SU-DHL-6 (cell line): ENCODE measurements at regions not wholly inside any gene's neighbourhood (a gene's known extent, or its start where the extent isn't known, plus 50 kb on each side); places are given as distances from the start of the nearest gene placed in this dataset.

Source experiments
- H2AFZ ChIP-seq: fragments of 200-600 bp; sonication (generic); 2 replicates; pipeline ENCODE4 v1.6.1; 2014; ENCODE audit warnings: low read depth, mild to moderate bottlenecking, moderate library complexity, mixed read lengths, antibody characterized with exemption, low read length; ENCODE audit not compliant: severe bottlenecking
- H3F3A ChIP-seq: fragments of 200-600 bp; shearing (Covaris generic); 2 replicates; pipeline ENCODE4 v1.6.0; 2016; ENCODE audit warnings: antibody characterized with exemption, mild to moderate bottlenecking; ENCODE audit not compliant: insufficient read depth
- H3K27ac ChIP-seq: fragments of 200-600 bp; sonication (generic); 2 replicates; pipeline ENCODE4 v1.5.1; 2016; ENCODE audit warnings: low read depth, mild to moderate bottlenecking, low read length, moderate library complexity, mixed read lengths
- H3K27me3 ChIP-seq: fragments of 200-600 bp; sonication (generic), shearing (Covaris generic); 2 replicates; pipeline ENCODE4 v1.6.0; 2014; ENCODE audit warnings: mild to moderate bottlenecking, low read length
- H3K36me3 ChIP-seq: fragments of 200-600 bp; sonication (generic); 2 replicates; pipeline ENCODE4 v1.6.1; 2014; ENCODE audit warnings: mild to moderate bottlenecking, low read length, mixed read lengths
- H3K4me2 ChIP-seq: fragments of 300-600, 200-600 bp; shearing (Covaris generic), sonication (generic); 2 replicates; pipeline ENCODE4 v1.6.0; 2014; ENCODE audit warnings: low read length, low read depth, mild to moderate bottlenecking; ENCODE audit not compliant: poor library complexity, severe bottlenecking
- H3K4me3 ChIP-seq: fragments of 200-600 bp; sonication (generic); 2 replicates; pipeline ENCODE4 v1.5.1; 2014; ENCODE audit warnings: antibody characterized with exemption, low read length, mild to moderate bottlenecking, mixed read lengths; ENCODE audit not compliant: insufficient read depth, poor library complexity, severe bottlenecking
- H3K79me2 ChIP-seq: fragments of 200-600 bp; sonication (generic); 2 replicates; pipeline ENCODE4 v1.6.1; 2014; ENCODE audit warnings: mild to moderate bottlenecking, low read length, moderate library complexity; ENCODE audit not compliant: insufficient read depth
- H3K9ac ChIP-seq: fragments of 200-600 bp; sonication (generic); 2 replicates; pipeline ENCODE4 v1.7.0; 2014; ENCODE audit warnings: mild to moderate bottlenecking, low read length
- H3K9me2 ChIP-seq: fragments of 200-600 bp; sonication (generic); replicated peaks from 2 replicates; pipeline ENCODE4 v1.6.1; 2014; ENCODE audit warnings: low read length; ENCODE audit not compliant: insufficient read depth
- H3K9me3 ChIP-seq: fragments of 200-600 bp; sonication (generic); 2 replicates; pipeline ENCODE4 v1.6.1; 2014; ENCODE audit warnings: low read length, mixed read lengths; ENCODE audit not compliant: insufficient read depth
- H4K20me1 ChIP-seq: fragments of 200-600 bp; sonication (generic); 2 replicates; pipeline ENCODE4 v1.6.1; 2014; ENCODE audit warnings: low read depth, mild to moderate bottlenecking, antibody characterized with exemption, low read length, moderate library complexity, mixed read lengths
- CTCF ChIP-seq: fragments of 200-600 bp; sonication (generic); IDR thresholded peaks from one replicate; pipeline ENCODE4 v1.5.1; 2017; ENCODE audit warnings: antibody characterized with exemption, mild to moderate bottlenecking, low read length, moderate library complexity; ENCODE audit not compliant: insufficient read depth, poor library complexity, severe bottlenecking
- EZH2phosphoT487 ChIP-seq: fragments of 200-600 bp; sonication (generic), shearing (Covaris generic); conservative IDR thresholded peaks from 2 replicates; pipeline ENCODE4 v1.6.1; 2018; ENCODE audit warnings: mild to moderate bottlenecking, antibody characterized with exemption, low read length, moderate library complexity, mixed read lengths

- Histone ChIP-seq H3K4me3 (no peak overlapping the region), H3K9me2 (no peaks in the 10 kb centered on the region), H3K79me2 (no peaks in the 10 kb centered on the region), H3F3A (no peaks in the 10 kb centered on the region), H3K4me2 (no peak overlapping the region), H3K27me3 (no peaks in the 10 kb centered on the region), H3K27ac (no peak overlapping the region), H2AFZ (no peak overlapping the region), H3K9ac (no peak overlapping the region), H3K36me3 (no peaks in the 10 kb centered on the region), H4K20me1 (no peaks in the 10 kb centered on the region), H3K9me3 (no peaks in the 10 kb centered on the region)
- no peak for TF ChIP-seq CTCF
- TF ChIP-seq EZH2phosphoT487 = no peak
Measured at GRCh38 chr6:156062091-156062563, 606.5 kb upstream of the NOX3 start.

GRCh38 chr6:156061465-156061864 is 605.8 kb upstream of the NOX3 start:
- no peaks in the 10 kb centered on the region for H3K9me2 ChIP-seq

GRCh38 chr6:156060013-156060412 is 604.4 kb upstream of the NOX3 start:
- H3F3A ChIP-seq = no peaks in the 10 kb centered on the region

More at GRCh38 chr6:156061465-156061864, 605.8 kb upstream of the NOX3 start:
- Histone ChIP-seq H3K9ac (no peak overlapping the region), H3K79me2 (no peaks in the 10 kb centered on the region), H3K9me3 (no peaks in the 10 kb centered on the region), H2AFZ (no peak overlapping the region), H3K36me3 (no peaks in the 10 kb centered on the region), H3F3A (no peaks in the 10 kb centered on the region), H3K4me3 (no peak overlapping the region), H3K27me3 (no peaks in the 10 kb centered on the region), H3K27ac (no peak overlapping the region), H4K20me1 (no peaks in the 10 kb centered on the region), H3K4me2 (no peak overlapping the region)
- TF ChIP-seq CTCF (no peak), EZH2phosphoT487 (no peak)

More at GRCh38 chr6:156060013-156060412, 604.4 kb upstream of the NOX3 start:
- Histone ChIP-seq H2AFZ (no peak overlapping the region), H3K4me2 (no peak overlapping the region), H3K9ac (no peak overlapping the region), H3K27ac (no peak overlapping the region), H3K4me3 (no peak overlapping the region), H3K9me2 (no peaks in the 10 kb centered on the region), H3K27me3 (no peaks in the 10 kb centered on the region), H3K79me2 (no peaks in the 10 kb centered on the region), H3K36me3 (no peaks in the 10 kb centered on the region), H3K9me3 (no peaks in the 10 kb centered on the region), H4K20me1 (no peaks in the 10 kb centered on the region)
- TF ChIP-seq CTCF (no peak), EZH2phosphoT487 (no peak)
